HEK293 (cell line): ENCODE measurements at regions not wholly inside any gene's neighbourhood (a gene's known extent, or its start where the extent isn't known, plus 50 kb on each side); places are given as distances from the start of the nearest gene placed in this dataset.

Source experiments
- CTCF ChIA-PET: fragments of 350-600 bp; formaldehyde crosslinking; extraction: SDS; loops from one replicate; lab custom pipeline; 2021; ENCODE audit warnings: antibody characterized with exemption; lab: Yijun Ruan, JAX
- POLR2A ChIA-PET: fragments of 300-600 bp; formaldehyde crosslinking; extraction: SDS; loops from one replicate; lab custom pipeline; 2020; ENCODE audit warnings: antibody characterized with exemption, inconsistent platforms; lab: Yijun Ruan, JAX
- H3K27ac ChIP-seq: fragments of 200-500 bp; sonication (Bioruptor generic); 2 replicates; pipeline ENCODE4 v1.5.1; 2014; ENCODE audit warnings: low read depth, low read length, control low read depth, inconsistent platforms; ENCODE audit errors: extremely low read depth
- H3K36me3 ChIP-seq, 2 experiments: fragments of 200-500 bp in 1 of 2; sonication (Bioruptor generic) in 1 of 2; 1 replicate in 1 of 2; 2 replicates in 1 of 2; pipeline ENCODE4 v1.5.1; 2014 to 2017; ENCODE audit warnings: inconsistent platforms in 2 of 2, low read length in 2 of 2; ENCODE audit not compliant: control insufficient read depth in 2 of 2, insufficient read depth in 1 of 2
- H3K4me1 ChIP-seq: fragments of 200-500 bp; sonication (Bioruptor generic); 2 replicates; pipeline ENCODE4 v1.5.1; 2014; ENCODE audit warnings: mild to moderate bottlenecking, low read length, inconsistent platforms; ENCODE audit not compliant: control insufficient read depth, insufficient read depth
- H3K4me3 ChIP-seq: 2 replicates; pipeline ENCODE4 v1.5.1; 2011; ENCODE audit warnings: low read depth, mild to moderate bottlenecking, control low read depth, low read length, moderate library complexity
- H3K9me3 ChIP-seq: fragments of 200-500 bp; sonication (Bioruptor generic); 2 replicates; pipeline ENCODE4 v1.5.1; 2014; ENCODE audit warnings: low read depth, low read length, inconsistent platforms; ENCODE audit not compliant: control insufficient read depth, insufficient read depth
- AEBP2 ChIP-seq: fragments of 450-650 bp; formaldehyde crosslinking; IDR thresholded peaks from 2 replicates; pipeline ENCODE4 v1.5.1; 2016; ENCODE audit warnings: missing biosample characterization, missing genetic modification characterization, borderline replicate concordance
- GLIS2 ChIP-seq: fragments of 450-650 bp; formaldehyde crosslinking; IDR thresholded peaks from 2 replicates; pipeline ENCODE4 v1.5.1; 2016; ENCODE audit warnings: missing biosample characterization, missing genetic modification characterization
- HIC1 ChIP-seq: fragments of 450-650 bp; formaldehyde crosslinking; IDR thresholded peaks from 2 replicates; pipeline ENCODE4 v1.5.1; 2016; ENCODE audit warnings: missing biosample characterization, missing genetic modification characterization
- OVOL3 ChIP-seq: fragments of 450-650 bp; formaldehyde crosslinking; IDR thresholded peaks from 2 replicates; pipeline ENCODE4 v1.5.1; 2016; ENCODE audit warnings: missing biosample characterization, missing genetic modification characterization
- SETDB1 ChIP-seq: IDR thresholded peaks from one replicate; pipeline ENCODE4 v1.6.1; 2017; ENCODE audit warnings: mild to moderate bottlenecking, low read length, moderate library complexity, mixed read lengths; ENCODE audit not compliant: insufficient read length
- TRIM28 ChIP-seq: IDR thresholded peaks from 2 replicates; pipeline ENCODE4 v1.6.1; 2011; ENCODE audit warnings: low read length, control low read depth, borderline replicate concordance
- YY2 ChIP-seq: fragments of 450-650 bp; formaldehyde crosslinking; IDR thresholded peaks from 2 replicates; pipeline ENCODE4 v1.5.1; 2016; ENCODE audit warnings: missing biosample characterization, missing genetic modification characterization
- ZBTB21 ChIP-seq: fragments of 450-650 bp; formaldehyde crosslinking; IDR thresholded peaks from 2 replicates; pipeline ENCODE4 v1.5.1; 2017; ENCODE audit warnings: missing biosample characterization, missing genetic modification characterization
- ZEB2 ChIP-seq: fragments of 450-650 bp; formaldehyde crosslinking; IDR thresholded peaks from 2 replicates; pipeline ENCODE4 v1.5.1; 2016; ENCODE audit warnings: missing biosample characterization, missing genetic modification characterization
- ZFHX2 ChIP-seq: fragments of 450-650 bp; formaldehyde crosslinking; conservative IDR thresholded peaks from 2 replicates; pipeline ENCODE4 v1.5.1; 2016; ENCODE audit warnings: missing biosample characterization, missing genetic modification characterization
- ZNF280D ChIP-seq: fragments of 450-650 bp; formaldehyde crosslinking; IDR thresholded peaks from 2 replicates; pipeline ENCODE4 v1.5.1; 2016; ENCODE audit warnings: missing biosample characterization, missing genetic modification characterization
- ZNF394 ChIP-seq: fragments of 450-650 bp; formaldehyde crosslinking; IDR thresholded peaks from 2 replicates; pipeline ENCODE4 v1.5.1; 2016; ENCODE audit warnings: missing biosample characterization, missing genetic modification characterization, mild to moderate bottlenecking, moderate library complexity, borderline replicate concordance
- ZNF426 ChIP-seq: fragments of 450-650 bp; formaldehyde crosslinking; IDR thresholded peaks from 2 replicates; pipeline ENCODE4 v1.5.1; 2017; ENCODE audit warnings: missing biosample characterization, missing genetic modification characterization, mild to moderate bottlenecking, inconsistent platforms, moderate library complexity
- ZNF530 ChIP-seq: fragments of 450-650 bp; formaldehyde crosslinking; IDR thresholded peaks from 2 replicates; pipeline ENCODE4 v1.5.1; 2016; ENCODE audit warnings: low read depth, missing biosample characterization, missing genetic modification characterization
- ZNF548 ChIP-seq: fragments of 450-650 bp; formaldehyde crosslinking; IDR thresholded peaks from 2 replicates; pipeline ENCODE4 v1.5.1; 2016; ENCODE audit warnings: missing biosample characterization, missing genetic modification characterization
- ZNF560 ChIP-seq: fragments of 450-650 bp; formaldehyde crosslinking; IDR thresholded peaks from 2 replicates; pipeline ENCODE4 v1.5.1; 2017; ENCODE audit warnings: missing biosample characterization, missing genetic modification characterization, borderline replicate concordance
- ZNF585B ChIP-seq: fragments of 450-650 bp; formaldehyde crosslinking; IDR thresholded peaks from 2 replicates; pipeline ENCODE4 v1.5.1; 2016; ENCODE audit warnings: missing biosample characterization, missing genetic modification characterization
- ZSCAN4 ChIP-seq: fragments of 450-650 bp; formaldehyde crosslinking; IDR thresholded peaks from 2 replicates; pipeline ENCODE4 v1.5.1; 2017; ENCODE audit warnings: missing biosample characterization, missing genetic modification characterization

DNA sequence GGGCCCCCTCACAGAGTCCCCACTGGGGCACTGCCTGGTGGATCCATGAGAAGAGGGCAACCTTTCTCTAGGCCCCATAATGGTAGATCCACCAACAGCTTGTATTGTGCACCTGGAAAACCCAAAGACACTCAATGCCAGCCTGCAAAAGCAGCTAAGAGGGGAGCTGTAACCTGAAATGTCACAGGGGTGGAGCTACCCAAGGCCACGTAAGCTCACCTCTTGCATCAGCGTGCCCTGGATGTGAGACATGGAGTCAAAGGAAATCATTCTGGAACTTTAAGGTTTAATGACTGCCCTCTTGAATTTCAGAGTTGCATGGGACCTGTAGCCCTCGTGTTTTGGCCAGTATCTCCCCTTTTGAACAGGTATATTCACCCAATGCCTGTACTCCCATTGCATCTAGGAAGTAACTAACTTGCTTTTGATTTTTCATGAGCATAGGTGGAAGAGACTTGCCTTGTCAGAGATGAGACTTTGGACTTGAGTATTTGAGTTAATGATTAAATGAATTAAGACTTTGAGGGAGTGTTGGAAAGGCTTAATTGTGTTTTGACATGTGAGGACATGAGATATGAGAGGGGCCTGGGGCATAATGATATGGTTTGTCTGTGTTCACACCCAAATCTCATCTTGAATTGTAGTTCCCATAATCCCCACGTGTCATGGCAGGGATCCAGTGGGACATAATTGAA lies 900.9 kb upstream of the ROBO1 start (continued):
- TF ChIP-seq ZNF548 (no peak), ZEB2 (tag by site-specific recombination) (no peak), ZNF530 (tag by site-specific recombination) (no peak)

- Histone ChIP-seq H3K4me1 (no peaks in the 10 kb centered on the region), H3K36me3 (no peaks in the 10 kb centered on the region), H3K9me3 (no peaks in the 10 kb centered on the region), H3K4me3 (no peak overlapping the region), H3K27ac (no peak overlapping the region)
- ChIA-PET CTCF (no interaction called here), POLR2A (no interaction called here)
- TF ChIP-seq GLIS2 (tag by site-specific recombination), result no peak
- peak; percentile 82; the same call in 1 of the 2 replicates for TF ChIP-seq TRIM28
- no peak for TF ChIP-seq OVOL3 (tag by site-specific recombination)
- TF ChIP-seq ZNF280D, result no peak
- no peak for TF ChIP-seq HIC1 (tag by site-specific recombination)
- no peak for TF ChIP-seq ZSCAN4 (tag by site-specific recombination)
- no peak for TF ChIP-seq ZBTB21 (tag by site-specific recombination)
- no peak for TF ChIP-seq ZNF560 (tag by site-specific recombination)
- no peak for TF ChIP-seq YY2 (tag by site-specific recombination)
- TF ChIP-seq ZNF394, result no peak
- no peak for TF ChIP-seq ZFHX2 (tag by site-specific recombination)
- peak; percentile 59 for TF ChIP-seq SETDB1
- TF ChIP-seq ZNF585B (tag by site-specific recombination), result peak; percentile 72
- TF ChIP-seq AEBP2 (tag by site-specific recombination), result no peak
- no peak for TF ChIP-seq ZNF426 (tag by site-specific recombination)
These were observed 900.3 kb upstream of the ROBO1 start for GRCh38 chr3:80668100-80668499.
